ENCODE measurements at regions not wholly inside any gene's neighbourhood (a gene's known extent, or its start where the extent isn't known, plus 50 kb on each side); places are given as distances from the start of the nearest gene placed in this dataset.

GRCh38 chr2:2564300-2565078 lies 233.4 kb upstream of the MYT1L start:
- DNase-seq (ENCODE audit: low read depth) = no peak
- in situ Hi-C loops (cut with HindIII; ENCODE audit: low sequenced_read_pairs) = no loop called here
- H3K4me3 ChIP-seq (ENCODE audit: low read depth, low read length) = no peak overlapping the region
- TF ChIP-seq, protein P1, sequence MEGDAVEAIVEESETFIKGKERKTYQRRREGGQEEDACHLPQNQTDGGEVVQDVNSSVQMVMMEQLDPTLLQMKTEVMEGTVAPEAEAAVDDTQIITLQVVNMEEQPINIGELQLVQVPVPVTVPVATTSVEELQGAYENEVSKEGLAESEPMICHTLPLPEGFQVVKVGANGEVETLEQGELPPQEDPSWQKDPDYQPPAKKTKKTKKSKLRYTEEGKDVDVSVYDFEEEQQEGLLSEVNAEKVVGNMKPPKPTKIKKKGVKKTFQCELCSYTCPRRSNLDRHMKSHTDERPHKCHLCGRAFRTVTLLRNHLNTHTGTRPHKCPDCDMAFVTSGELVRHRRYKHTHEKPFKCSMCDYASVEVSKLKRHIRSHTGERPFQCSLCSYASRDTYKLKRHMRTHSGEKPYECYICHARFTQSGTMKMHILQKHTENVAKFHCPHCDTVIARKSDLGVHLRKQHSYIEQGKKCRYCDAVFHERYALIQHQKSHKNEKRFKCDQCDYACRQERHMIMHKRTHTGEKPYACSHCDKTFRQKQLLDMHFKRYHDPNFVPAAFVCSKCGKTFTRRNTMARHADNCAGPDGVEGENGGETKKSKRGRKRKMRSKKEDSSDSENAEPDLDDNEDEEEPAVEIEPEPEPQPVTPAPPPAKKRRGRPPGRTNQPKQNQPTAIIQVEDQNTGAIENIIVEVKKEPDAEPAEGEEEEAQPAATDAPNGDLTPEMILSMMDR (IDR thresholded peaks at IDR 0.05; ENCODE audit: low read depth, low read length, missing control alignments) = no peak

DNA sequence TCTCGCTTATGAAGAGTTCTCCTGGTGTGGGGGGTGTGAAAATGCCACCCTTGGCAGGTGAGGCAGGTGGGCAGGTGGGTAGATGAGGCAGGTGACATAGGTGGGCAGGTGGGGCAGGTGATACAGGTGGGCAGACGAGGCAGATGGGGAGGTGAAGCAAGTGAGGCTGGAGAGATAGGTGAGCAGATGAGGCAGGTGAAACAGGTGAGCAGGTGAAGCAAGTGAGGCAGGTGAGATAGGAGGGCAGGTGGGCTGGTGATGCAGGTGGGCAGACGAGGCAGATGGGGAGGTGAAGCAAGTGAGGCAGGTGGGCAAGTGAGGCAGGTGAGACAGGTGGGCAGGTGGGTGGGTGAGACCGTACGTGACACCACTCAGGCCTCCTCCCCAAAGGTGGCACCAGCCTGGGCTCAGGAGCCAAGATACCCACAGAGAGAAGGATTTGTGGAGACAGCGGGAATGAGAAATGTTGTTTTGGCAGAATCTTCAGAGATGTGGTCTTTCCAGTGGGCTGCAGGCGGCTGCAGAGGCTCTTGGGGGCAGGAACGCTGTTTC lies 232.3 kb upstream of the MYT1L start:
- TF ChIP-seq, protein P1 (IDR thresholded peaks at IDR 0.05; ENCODE audit: low read depth, low read length, missing control alignments) = no peak
- in situ Hi-C loops (cut with HindIII; ENCODE audit: low sequenced_read_pairs) = no loop called here
- no peak overlapping the region for H3K4me3 ChIP-seq (ENCODE audit: low read depth, low read length)
- DNase-seq (ENCODE audit: low read depth) = no peak

DNA sequence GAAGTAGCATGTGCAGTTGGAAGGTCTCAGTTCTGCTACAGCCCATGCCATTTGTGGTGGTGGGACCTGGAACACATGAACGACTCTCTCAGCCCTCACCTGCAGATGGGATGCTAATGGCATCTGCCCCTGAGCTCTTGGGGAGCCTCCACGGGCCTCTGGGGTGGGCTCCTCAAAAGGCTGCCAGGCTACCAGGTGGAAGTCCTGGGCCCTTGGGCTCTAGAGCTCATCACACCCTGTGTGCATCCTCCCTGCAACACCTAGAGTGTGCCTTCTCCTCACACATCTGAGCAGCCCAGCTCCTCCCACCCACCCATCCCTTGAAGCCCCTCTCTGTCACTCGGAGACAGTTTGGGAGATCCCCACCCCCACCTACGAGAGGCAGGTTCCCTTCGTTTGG lies 231.8 kb upstream of the MYT1L start:
- no peak for DNase-seq (ENCODE audit: low read depth)
- in situ Hi-C loops (cut with HindIII; ENCODE audit: low sequenced_read_pairs) = no loop called here
- no peak overlapping the region for H3K4me3 ChIP-seq (ENCODE audit: low read depth, low read length)
- TF ChIP-seq, protein P1 (IDR thresholded peaks at IDR 0.05; ENCODE audit: low read depth, low read length, missing control alignments) = no peak

- DNase-seq (ENCODE audit: low read depth) = no peak
- no peak overlapping the region for H3K4me3 ChIP-seq (ENCODE audit: low read depth, low read length)
- TF ChIP-seq, protein P1 (IDR thresholded peaks at IDR 0.05; ENCODE audit: low read depth, low read length, missing control alignments) = no peak
- in situ Hi-C loops (cut with HindIII; ENCODE audit: low sequenced_read_pairs) = no loop called here
These were observed 230.4 kb upstream of the MYT1L start for GRCh38 chr2:2561346-2562095.

DNA sequence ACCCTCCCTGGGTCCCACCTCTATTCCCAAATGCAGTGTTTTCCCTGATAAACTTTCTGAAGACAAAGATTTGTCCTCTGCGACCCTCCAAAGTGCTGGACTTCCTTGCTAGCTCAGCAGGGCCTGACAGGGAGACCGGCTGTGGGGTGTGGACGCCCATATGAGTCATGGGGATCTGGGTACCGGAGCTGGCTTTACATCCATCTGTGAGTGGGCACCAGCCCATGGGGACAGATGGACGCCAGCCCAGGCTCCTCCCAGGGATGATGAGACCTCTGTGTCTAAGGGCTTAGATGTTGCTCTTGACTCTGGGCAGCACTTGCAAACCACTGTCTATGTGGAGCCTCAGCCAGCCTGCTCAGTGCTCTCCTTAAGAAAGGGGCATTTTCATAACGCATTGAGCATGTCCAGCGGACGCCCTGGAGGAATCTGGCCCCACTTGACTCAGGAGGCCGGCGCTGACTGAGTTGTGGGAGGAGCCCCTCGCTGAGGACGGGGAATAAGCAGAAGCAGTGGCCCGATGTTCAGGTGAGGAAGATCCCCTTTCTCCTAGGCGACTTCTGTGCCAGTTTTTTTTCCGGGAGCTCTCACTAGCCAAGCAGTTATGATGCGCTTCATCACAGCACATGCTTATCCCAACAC lies 229.4 kb upstream of the MYT1L start:
- H3K4me3 ChIP-seq (ENCODE audit: low read depth, low read length) = no peak overlapping the region
- TF ChIP-seq, protein P1 (IDR thresholded peaks at IDR 0.05; ENCODE audit: low read depth, low read length, missing control alignments) = no peak
- DNase-seq (ENCODE audit: low read depth) = no peak
- in situ Hi-C loops (cut with HindIII; ENCODE audit: low sequenced_read_pairs) = no loop called here

DNA sequence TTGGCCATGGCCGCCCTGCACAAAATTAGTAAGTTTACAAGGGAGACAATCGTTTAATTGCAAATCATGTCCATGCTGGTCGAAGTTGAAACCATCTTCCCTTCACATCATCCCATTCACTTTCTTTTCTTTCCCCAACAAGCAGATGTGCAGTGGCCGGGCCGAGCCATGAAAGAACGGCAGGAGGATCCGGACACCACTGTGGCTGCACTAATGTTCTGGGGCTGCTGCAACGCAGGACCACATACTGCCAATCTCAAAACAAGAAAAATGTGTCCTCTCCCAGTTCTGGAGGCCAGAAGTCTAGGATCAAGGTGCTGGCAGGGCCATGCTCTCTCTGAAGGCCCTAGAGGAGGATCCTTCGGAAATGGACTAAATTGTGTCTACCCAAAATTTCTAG lies 227.4 kb upstream of the MYT1L start:
- no peak for DNase-seq (ENCODE audit: low read depth)
- no peak overlapping the region for H3K4me3 ChIP-seq (ENCODE audit: low read depth, low read length)
- TF ChIP-seq, protein P1 (IDR thresholded peaks at IDR 0.05; ENCODE audit: low read depth, low read length, missing control alignments) = no peak
- in situ Hi-C loops (cut with HindIII; ENCODE audit: low sequenced_read_pairs) = no loop called here

All from astrocyte of the cerebellum (primary cell).